HEK293T (cell line): ENCODE measurements at regions not wholly inside any gene's neighbourhood (a gene's known extent, or its start where the extent isn't known, plus 50 kb on each side); places are given as distances from the start of the nearest gene placed in this dataset.

Source experiments
- FOXK2 ChIP-seq: fragments of 450-650 bp; IDR thresholded peaks from 2 replicates; pipeline ENCODE4 v1.6.1; 2016; ENCODE audit warnings: mild to moderate bottlenecking
- SUZ12 ChIP-seq: fragments of 450-650 bp; IDR thresholded peaks from 2 replicates; pipeline ENCODE4 v1.6.1; 2016; ENCODE audit warnings: mild to moderate bottlenecking

- TF ChIP-seq SUZ12 (no peak), FOXK2 (no peak)
These were observed 282.4 kb upstream of the GRM7 start for GRCh38 chr3:6578526-6578925.
